VCaP (cell line): ENCODE measurements at regions not wholly inside any gene's neighbourhood (a gene's known extent, or its start where the extent isn't known, plus 50 kb on each side); places are given as distances from the start of the nearest gene placed in this dataset.

Source experiments
- H3K27ac ChIP-seq: fragments of 450-650 bp; 2 replicates; pipeline ENCODE4 v1.5.1; 2017
- TF ChIP-seq, protein P1 (sequence below): fragments of 450-650 bp; conservative IDR thresholded peaks from 2 replicates; pipeline ENCODE4 v1.5.1; 2017; ENCODE audit warnings: mild to moderate bottlenecking, moderate library complexity

DNA sequence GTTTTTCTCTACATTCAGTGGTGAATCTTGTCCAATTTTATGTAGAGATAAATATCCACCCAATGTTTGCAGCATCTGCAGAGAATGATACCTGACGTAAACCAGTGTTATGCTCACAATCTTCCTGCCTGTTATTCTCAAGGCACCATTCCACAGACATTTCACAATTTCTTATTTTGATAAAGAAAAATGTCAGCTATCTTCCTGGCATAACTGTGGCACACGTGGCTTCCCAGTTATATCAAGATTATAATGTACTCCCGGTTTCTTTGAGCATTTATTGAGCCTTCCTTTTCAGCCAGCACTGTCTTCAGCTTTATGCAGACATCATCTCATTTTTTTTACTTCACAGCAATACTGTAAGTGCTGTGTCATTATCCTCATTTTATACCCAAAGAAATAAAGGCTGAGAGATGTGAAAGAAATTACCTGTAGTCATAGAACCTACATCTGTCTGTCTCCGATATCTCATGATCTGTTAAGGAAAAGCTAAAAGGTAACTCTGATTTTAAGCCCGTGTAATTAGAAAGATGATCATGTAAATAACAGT, 1300.8 kb upstream of the TENM3 start:
- TF ChIP-seq, protein P1, sequence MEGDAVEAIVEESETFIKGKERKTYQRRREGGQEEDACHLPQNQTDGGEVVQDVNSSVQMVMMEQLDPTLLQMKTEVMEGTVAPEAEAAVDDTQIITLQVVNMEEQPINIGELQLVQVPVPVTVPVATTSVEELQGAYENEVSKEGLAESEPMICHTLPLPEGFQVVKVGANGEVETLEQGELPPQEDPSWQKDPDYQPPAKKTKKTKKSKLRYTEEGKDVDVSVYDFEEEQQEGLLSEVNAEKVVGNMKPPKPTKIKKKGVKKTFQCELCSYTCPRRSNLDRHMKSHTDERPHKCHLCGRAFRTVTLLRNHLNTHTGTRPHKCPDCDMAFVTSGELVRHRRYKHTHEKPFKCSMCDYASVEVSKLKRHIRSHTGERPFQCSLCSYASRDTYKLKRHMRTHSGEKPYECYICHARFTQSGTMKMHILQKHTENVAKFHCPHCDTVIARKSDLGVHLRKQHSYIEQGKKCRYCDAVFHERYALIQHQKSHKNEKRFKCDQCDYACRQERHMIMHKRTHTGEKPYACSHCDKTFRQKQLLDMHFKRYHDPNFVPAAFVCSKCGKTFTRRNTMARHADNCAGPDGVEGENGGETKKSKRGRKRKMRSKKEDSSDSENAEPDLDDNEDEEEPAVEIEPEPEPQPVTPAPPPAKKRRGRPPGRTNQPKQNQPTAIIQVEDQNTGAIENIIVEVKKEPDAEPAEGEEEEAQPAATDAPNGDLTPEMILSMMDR: no peak

DNA sequence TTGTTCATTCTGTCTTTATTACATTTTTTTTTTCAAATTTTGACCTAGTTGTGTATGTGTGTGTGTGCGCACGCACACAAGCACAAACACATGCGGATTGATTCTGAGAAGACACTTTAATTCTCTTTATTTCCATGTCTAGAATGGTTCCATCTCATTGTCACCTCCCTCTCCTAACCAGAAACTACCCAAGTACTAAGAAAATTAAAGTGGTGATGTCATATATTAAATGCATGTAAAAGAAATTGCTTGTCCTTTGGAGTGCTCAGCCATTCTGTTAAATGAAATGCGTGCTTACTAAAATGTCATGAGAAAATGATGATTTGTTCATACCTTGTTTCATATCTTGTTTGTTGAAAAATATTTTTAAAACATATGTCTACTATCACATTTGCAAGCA, 1297.0 kb upstream of the TENM3 start:
- TF ChIP-seq, protein P1: no peak
- H3K27ac ChIP-seq: no peak overlapping the region

More for the DNA sequence above, 1300.8 kb upstream of the TENM3 start:
- no peak overlapping the region for H3K27ac ChIP-seq

DNA sequence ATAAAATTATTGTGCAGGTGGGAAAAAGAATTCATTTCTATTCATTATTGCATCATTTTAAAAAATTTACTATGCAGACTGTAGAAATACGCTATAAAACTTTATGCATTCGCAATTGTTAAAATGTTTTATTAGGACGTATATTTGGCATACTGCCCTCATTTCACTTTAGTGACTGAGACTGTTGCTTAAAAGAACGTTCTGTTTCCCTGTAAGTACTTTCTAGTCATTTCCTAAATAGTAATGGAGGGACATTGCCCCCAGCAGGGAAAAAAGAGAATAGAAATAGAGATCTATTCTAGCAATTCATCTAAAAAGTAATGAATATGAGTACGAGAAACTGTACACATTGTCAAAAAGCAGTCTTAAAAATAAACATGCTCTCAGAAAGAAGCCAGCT, 1295.8 kb upstream of the TENM3 start:
- TF ChIP-seq, protein P1: peak; percentile 78
- no peak overlapping the region for H3K27ac ChIP-seq

DNA sequence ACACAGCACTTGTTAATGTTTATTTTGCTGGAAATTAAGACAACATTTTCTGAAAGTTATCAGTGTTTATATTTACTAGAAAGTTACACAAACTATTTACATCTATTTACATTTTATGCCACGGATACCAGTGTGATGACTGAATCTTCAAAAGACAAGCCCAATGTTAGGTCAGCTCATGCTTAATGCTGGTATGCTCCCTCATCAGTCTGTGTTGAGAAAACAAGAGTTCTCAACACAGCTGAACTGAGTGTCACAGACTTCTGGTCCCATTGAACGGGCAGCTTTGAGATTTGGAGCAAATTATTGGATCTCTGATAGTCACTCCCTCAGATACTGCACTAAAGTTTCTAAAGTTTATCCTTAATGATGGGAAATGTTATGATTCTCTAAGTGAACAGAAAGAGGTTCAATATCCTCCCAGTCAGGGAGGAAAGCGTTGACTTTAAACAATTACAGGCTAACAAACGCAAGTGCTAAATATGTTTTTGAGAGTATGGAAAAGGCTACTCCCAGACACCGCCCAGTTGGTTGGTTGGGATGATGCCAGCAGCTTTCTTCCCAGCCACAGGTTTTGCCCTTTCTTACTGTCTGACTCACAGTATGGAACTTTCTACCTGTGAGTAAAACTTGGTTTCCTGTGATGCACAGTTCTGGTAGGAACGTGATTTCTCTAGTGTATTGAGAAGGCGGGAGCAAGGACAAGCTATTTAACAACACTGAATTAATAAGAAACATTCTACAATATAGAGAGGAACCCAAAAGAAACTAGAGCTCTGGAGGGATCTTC, 1293.6 kb upstream of the TENM3 start:
- TF ChIP-seq, protein P1: no peak
- H3K27ac ChIP-seq: no peak overlapping the region

DNA sequence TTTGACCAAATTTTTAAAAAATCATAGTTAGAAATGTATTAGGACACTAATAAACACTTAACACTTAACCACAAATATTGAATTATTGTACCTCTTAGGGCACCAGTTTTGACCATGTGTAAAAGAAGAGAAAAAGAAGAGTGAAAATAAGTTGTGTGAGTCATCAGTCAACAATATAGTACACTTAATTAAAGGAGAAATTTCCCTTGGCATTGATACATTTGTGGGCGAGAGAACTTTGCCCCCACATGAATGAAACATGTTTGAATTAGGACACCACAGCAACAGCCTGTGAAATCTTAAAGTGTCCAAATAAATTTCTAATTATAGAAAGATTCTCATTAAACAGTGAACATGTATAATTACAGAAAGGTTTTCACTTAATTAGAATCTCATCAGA, 1292.8 kb upstream of the TENM3 start:
- no peak overlapping the region for H3K27ac ChIP-seq
- TF ChIP-seq, protein P1: no peak

DNA sequence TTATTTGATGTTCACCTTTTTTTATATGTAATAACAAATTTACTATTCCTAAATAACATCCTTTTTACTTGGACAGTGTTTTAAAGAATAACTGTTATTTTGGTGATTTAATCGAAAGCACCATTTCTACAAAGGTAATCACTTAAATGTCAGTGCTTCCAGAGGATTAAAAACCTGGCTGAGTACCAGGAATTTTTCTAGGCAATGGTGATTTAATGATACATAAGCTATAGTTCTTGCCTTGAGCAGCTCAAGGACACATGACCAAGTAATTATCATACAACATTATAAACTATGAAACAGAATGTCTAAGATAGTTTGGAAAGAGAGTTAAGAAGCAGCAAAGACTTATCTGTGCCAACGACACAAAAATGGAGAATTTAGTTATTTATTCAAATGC, 1291.9 kb upstream of the TENM3 start:
- TF ChIP-seq, protein P1: no peak
- H3K27ac ChIP-seq: no peak overlapping the region

DNA sequence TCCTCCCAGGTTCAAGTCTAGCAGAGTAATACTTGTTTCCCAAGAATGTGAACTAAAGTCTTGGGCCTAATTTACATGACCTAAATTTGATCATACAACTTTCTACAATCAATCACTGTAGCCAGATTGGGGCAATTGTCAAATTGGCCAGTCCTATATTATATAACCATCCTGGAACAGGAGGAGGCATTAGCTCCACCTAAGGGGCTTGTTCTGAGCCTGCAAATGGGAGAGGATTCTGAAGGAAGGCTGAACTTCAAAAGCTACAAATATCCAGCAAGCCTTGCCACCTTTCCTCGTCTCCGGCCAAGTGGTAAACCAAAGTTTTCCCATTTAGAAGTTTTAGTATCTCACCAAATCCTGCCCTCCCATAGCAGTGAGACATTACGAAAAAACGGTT, 1289.6 kb upstream of the TENM3 start:
- TF ChIP-seq, protein P1: peak; percentile 38
- H3K27ac ChIP-seq: no peak overlapping the region
